Fibroblast of mammary gland (primary cell): ENCODE measurements at regions not wholly inside any gene's neighbourhood (a gene's known extent, or its start where the extent isn't known, plus 50 kb on each side); places are given as distances from the start of the nearest gene placed in this dataset.

Experiments used
- DNase-seq: peaks from one replicate; pipeline ENCODE4 v3.0.0-alpha.2; 2010; ENCODE audit warnings: low read depth
- H3K4me3 ChIP-seq: 2 replicates; pipeline ENCODE4 v1.5.1; 2011; ENCODE audit warnings: low read depth, mild to moderate bottlenecking, low read length, moderate library complexity; ENCODE audit not compliant: control insufficient read depth
- TF ChIP-seq, protein P1 (sequence below): conservative IDR thresholded peaks from 2 replicates; pipeline ENCODE4 v1.5.1; 2011; ENCODE audit warnings: low read depth, low read length, inconsistent platforms; ENCODE audit not compliant: control insufficient read depth, insufficient read depth

DNA sequence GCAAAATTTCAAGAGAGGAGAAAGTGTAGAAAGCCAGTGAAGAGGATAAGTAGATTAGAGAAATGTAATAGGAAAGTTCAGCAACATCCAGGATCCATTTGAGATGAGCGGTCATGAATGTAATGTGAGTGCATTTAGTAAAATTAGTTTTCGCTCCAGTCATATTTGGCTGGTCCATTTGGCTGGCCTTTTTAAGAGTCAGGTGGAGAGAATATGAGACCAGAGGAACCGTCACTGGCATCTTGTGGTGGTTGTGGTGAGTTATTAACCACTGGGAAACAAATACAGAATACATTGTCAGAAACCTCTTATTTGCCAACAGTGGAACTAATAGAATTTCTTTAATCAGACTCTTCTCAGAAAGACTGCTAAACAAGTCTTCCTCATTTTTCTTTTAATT is 1064.3 kb upstream of the CDH2 start:
- no peak overlapping the region for H3K4me3 ChIP-seq
- TF ChIP-seq, protein P1, sequence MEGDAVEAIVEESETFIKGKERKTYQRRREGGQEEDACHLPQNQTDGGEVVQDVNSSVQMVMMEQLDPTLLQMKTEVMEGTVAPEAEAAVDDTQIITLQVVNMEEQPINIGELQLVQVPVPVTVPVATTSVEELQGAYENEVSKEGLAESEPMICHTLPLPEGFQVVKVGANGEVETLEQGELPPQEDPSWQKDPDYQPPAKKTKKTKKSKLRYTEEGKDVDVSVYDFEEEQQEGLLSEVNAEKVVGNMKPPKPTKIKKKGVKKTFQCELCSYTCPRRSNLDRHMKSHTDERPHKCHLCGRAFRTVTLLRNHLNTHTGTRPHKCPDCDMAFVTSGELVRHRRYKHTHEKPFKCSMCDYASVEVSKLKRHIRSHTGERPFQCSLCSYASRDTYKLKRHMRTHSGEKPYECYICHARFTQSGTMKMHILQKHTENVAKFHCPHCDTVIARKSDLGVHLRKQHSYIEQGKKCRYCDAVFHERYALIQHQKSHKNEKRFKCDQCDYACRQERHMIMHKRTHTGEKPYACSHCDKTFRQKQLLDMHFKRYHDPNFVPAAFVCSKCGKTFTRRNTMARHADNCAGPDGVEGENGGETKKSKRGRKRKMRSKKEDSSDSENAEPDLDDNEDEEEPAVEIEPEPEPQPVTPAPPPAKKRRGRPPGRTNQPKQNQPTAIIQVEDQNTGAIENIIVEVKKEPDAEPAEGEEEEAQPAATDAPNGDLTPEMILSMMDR: no peak
- peak; percentile 3 for DNase-seq

DNA sequence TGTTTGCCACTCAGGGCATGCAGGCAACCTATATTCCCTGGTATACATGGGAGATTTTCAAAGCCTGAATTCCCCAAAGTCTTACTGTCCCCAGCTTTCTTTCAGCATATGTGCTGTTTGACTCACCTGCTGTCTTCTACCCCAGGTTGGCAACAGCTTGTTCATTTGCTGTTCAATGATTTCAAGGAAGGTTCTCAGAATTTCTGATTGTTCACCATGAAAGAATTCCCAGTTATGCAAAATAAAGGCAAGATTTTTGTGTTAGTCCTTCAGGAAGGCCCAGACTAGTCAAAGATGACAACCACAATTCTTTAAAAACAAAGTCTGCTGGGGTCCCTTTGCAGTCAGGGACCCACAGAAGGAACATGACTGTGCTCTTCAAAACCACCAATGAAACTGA is 1057.8 kb upstream of the CDH2 start:
- TF ChIP-seq, protein P1: no peak

DNA sequence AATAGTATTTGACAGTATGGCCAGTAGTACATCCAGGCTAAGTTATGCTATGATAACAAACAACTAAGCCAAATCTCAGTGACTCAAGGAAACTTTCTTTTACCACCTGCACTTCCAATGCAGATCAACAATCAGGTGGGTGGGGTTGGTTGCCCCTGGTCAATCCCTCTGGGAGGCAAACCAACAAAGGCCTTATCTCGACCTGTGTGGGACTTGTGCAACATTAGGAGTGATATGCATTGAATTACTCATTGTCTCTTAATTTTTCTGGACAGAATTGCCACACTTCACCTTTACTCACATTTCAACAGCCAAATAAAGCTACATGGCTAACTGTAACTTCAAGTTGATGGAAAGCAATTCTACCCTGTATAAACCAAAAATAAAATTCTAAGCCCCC is 1049.3 kb upstream of the CDH2 start:
- H3K4me3 ChIP-seq: no peak overlapping the region
- DNase-seq: peak; percentile 15
- TF ChIP-seq, protein P1: no peak

More for the DNA sequence above, 1057.8 kb upstream of the CDH2 start:
- no peak overlapping the region for H3K4me3 ChIP-seq
- DNase-seq: no peak

DNA sequence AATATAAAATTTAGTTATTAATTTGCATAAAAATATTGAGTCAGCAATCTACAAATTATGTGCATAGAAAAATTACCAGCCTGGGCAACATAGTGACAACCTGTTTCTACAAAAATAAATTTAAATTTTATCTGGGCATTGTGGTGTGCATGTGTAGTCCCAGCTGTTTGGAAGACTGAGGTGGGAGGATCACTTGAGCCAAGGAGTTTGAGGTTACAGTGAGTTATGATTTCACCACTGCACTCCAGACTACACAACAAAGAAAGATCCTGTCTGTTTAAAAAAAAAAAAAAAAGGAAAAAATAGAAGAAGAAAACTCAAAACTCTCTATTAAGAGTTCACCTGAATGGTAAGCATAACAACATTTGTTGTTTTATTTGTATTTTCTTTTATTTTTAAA is 1048.4 kb upstream of the CDH2 start:
- no peak overlapping the region for H3K4me3 ChIP-seq
- TF ChIP-seq, protein P1: no peak
- DNase-seq: peak; percentile 16

DNA sequence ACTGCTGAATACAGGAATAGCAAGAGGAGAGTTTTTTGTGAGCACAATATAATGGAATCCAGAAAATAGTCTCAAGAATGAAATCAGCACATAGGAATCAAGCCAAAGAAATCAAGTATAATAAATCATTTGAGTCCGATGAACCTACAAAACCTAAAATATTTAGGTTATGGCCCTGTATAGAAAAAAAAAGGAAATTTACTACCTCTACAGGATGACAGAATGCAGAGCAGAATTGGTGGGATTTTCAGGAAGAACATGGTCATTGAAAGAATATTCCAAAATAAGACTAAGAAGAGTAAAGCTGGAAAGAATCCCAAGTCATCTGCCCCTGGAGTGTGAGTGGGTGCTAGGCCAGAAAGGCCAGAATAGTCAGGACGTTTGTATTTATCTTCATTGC is 1041.2 kb upstream of the CDH2 start:
- DNase-seq: peak; percentile 33
- no peak overlapping the region for H3K4me3 ChIP-seq
- TF ChIP-seq, protein P1: no peak

DNA sequence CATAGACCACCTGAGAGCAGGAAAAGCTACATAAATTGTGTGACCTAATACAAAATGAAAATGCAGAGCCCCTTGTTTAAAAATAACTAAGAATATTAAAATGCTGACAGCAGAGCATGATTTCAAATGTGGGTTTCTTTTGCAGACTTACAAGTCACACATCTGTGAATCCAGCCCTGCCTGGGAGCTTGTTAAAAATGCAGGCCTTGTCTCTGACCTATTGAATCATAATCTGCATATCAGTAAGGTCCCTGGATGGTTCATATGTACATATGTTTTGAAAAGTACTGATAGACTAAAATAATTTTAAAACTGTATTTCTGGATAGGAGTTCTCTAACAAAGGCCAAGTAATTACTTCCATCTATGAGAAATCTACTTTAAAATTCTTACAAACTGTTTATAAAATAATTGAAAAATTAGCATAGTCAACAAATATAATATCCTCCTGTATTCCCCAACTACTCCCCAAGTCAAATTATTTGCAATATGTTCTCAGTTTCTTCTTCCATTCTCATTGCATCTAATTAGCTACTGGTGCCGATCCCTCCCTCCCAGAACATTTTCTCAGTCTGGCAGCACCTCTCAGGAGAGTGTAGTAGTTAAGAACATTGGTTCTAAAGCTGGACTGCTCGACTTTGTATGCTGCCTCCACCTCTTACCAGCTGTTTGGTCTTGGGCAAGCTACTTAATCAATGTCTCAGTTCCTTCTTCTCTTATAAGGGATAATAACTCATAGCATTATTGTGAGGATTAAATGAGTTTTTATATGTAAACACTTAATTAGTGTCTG is 1040.4 kb upstream of the CDH2 start:
- peak; percentile 1 for DNase-seq
- H3K4me3 ChIP-seq: no peak overlapping the region
- TF ChIP-seq, protein P1: no peak

DNA sequence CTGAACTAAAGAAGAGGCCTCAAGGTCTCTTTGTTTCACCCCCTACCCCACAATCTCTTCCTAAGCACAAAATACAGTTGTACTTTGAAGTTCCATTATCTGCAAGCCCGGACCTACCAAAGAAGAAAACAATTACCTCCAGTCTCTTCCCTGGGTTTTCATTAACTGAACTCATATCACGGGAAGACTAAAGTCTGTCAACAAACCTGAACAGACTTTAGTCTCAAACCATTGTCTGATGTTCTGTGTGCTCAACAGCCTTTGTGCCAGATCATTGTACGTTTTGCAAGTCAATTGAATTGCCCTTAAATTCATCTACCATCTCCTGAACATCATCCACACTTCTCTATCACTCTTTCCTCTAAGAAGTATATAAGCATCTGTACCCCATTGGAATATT is 1021.9 kb upstream of the CDH2 start:
- no peak for DNase-seq
- TF ChIP-seq, protein P1: no peak
- no peak overlapping the region for H3K4me3 ChIP-seq
